BJ (cell line): ENCODE measurements at regions not wholly inside any gene's neighbourhood (a gene's known extent, or its start where the extent isn't known, plus 50 kb on each side); places are given as distances from the start of the nearest gene placed in this dataset.
"Not testable (repeated sequence)": the region's sequence is repeated elsewhere in the genome, so short reads cannot be mapped to it uniquely, and the experiment has no call there.

ENCODE experiments used
- CTCF ChIA-PET: fragments of 350-600 bp; formaldehyde crosslinking; extraction: SDS; loops from one replicate; lab custom pipeline; 2021; ENCODE audit warnings: antibody characterized with exemption, inconsistent platforms; lab: Yijun Ruan, JAX
- POLR2A ChIA-PET: fragments of 300-600 bp; sonication (Branson Sonifier 250); formaldehyde crosslinking; extraction: SDS; loops from one replicate; lab custom pipeline; 2021; ENCODE audit warnings: antibody characterized with exemption; lab: Charles Lee
- DNase-seq: peaks from one replicate; pipeline ENCODE4 v3.0.0-alpha.2; 2011; ENCODE audit warnings: low read depth
- H3K27me3 ChIP-seq: 2 replicates; pipeline ENCODE4 v1.6.0; 2011; ENCODE audit warnings: low read length; ENCODE audit not compliant: control insufficient read depth, insufficient read depth
- H3K36me3 ChIP-seq: 2 replicates; pipeline ENCODE4 v1.5.1; 2011; ENCODE audit warnings: low read length; ENCODE audit not compliant: control insufficient read depth, insufficient read depth
- H3K4me3 ChIP-seq: 2 replicates; pipeline ENCODE4 v1.5.1; 2011; ENCODE audit warnings: low read depth, mild to moderate bottlenecking, control low read depth, low read length
- CTCF ChIP-seq: IDR thresholded peaks from 2 replicates; pipeline ENCODE4 v1.5.1; 2011; ENCODE audit warnings: low read depth, mild to moderate bottlenecking, control low read depth, inconsistent platforms, low read length, moderate library complexity; ENCODE audit not compliant: insufficient read depth

- Histone ChIP-seq H3K36me3 (no peaks in the 10 kb centered on the region), H3K4me3 (no peak overlapping the region), H3K27me3 (no peaks in the 10 kb centered on the region)
- no peak for DNase-seq
- TF ChIP-seq CTCF = no peak
- CTCF ChIA-PET = no interaction called here
- POLR2A ChIA-PET = no interaction called here
Observed at GRCh38 chr3:189419683-189420082, 211.5 kb upstream of the TP63 start.

GRCh38 chr3:189424922-189425321, 206.3 kb upstream of the TP63 start:
- CTCF ChIA-PET = no interaction called here
- TF ChIP-seq CTCF = no peak
- DNase-seq = no peak

GRCh38 chr3:189429019-189429418, 202.2 kb upstream of the TP63 start:
- Histone ChIP-seq H3K36me3 (no peaks in the 10 kb centered on the region), H3K27me3 (no peaks in the 10 kb centered on the region), H3K4me3 (no peak overlapping the region)
- ChIA-PET POLR2A (no interaction called here), CTCF (no interaction called here)
- TF ChIP-seq CTCF = no peak
- no peak for DNase-seq

More at GRCh38 chr3:189424922-189425321, 206.3 kb upstream of the TP63 start:
- Histone ChIP-seq H3K36me3 (no peaks in the 10 kb centered on the region), H3K4me3 (no peak overlapping the region), H3K27me3 (no peaks in the 10 kb centered on the region)
- POLR2A ChIA-PET = no interaction called here

GRCh38 chr3:189430166-189430565, 201.0 kb upstream of the TP63 start:
- DNase-seq = no peak
- Histone ChIP-seq H3K36me3 (no peaks in the 10 kb centered on the region), H3K4me3 (no peak overlapping the region), H3K27me3 (no peaks in the 10 kb centered on the region)
- CTCF ChIA-PET = no interaction called here
- POLR2A ChIA-PET = no interaction called here
- TF ChIP-seq CTCF = no peak

- H3K27me3 ChIP-seq, H3K4me3 ChIP-seq, H3K36me3 ChIP-seq, CTCF ChIA-PET, POLR2A ChIA-PET, DNase-seq: not testable (repeated sequence)
Observed at GRCh38 chr3:189442257-189442656, 188.9 kb upstream of the TP63 start.

- no peak overlapping the region for H3K4me3 ChIP-seq
- H3K36me3 ChIP-seq = no peaks in the 10 kb centered on the region
- no peaks in the 10 kb centered on the region for H3K27me3 ChIP-seq
- no peak for TF ChIP-seq CTCF
- POLR2A ChIA-PET = no interaction called here
- CTCF ChIA-PET = no interaction called here
- DNase-seq = no peak
Observed at GRCh38 chr3:189446959-189447560, 184.1 kb upstream of the TP63 start.
